ENCODE measurements at regions not wholly inside any gene's neighbourhood (a gene's known extent, or its start where the extent isn't known, plus 50 kb on each side); places are given as distances from the start of the nearest gene placed in this dataset.

GRCh38 chr17:72530454-72530853 lies 409.6 kb downstream of the SOX9 start:
- H3K4me3 ChIP-seq (replicated peaks in 1 of 3; ENCODE audit: insufficient read depth in 1 of 3, low read depth in 1 of 3, low read length in 3 of 3) = no peak overlapping the region
- H3K9me3 ChIP-seq (replicated peaks; ENCODE audit: control insufficient read depth, insufficient read depth, low read length) = no peaks in the 10 kb centered on the region
- no peak overlapping the region for H3K9ac ChIP-seq (replicated peaks; ENCODE audit: extremely low read depth, insufficient read depth, low read length)
- no peaks in the 10 kb centered on the region for H4K20me1 ChIP-seq (replicated peaks; ENCODE audit: control insufficient read depth, extremely low read depth, insufficient read depth, low read length)
- POLR2A ChIA-PET = no interaction called here
- intact Hi-C loops (cut with micrococcal nuclease) = no loop called here
- no peak overlapping the region for H3K27ac ChIP-seq (ENCODE audit: insufficient read depth, low read depth, low read length)
- H3K27me3 ChIP-seq (ENCODE audit: control insufficient read depth in 2 of 2, insufficient read depth in 2 of 2, low read length in 2 of 2) = no peaks in the 10 kb centered on the region
- H2AFZ ChIP-seq (ENCODE audit: low read depth, low read length) = no peak overlapping the region
- no peaks in the 10 kb centered on the region for H3K4me1 ChIP-seq (ENCODE audit: control insufficient read depth, extremely low read depth, insufficient read depth, low read length)
- no peaks in the 10 kb centered on the region for H3K9me1 ChIP-seq (replicated peaks; ENCODE audit: control insufficient read depth, extremely low read depth, insufficient read depth, low read length)
- FAIRE-seq (no peak), DNase-seq (ENCODE audit: low read depth, low spot score) (no peak)
- H3K4me2 ChIP-seq (ENCODE audit: insufficient read depth, low read length) = no peak overlapping the region
- CTCF ChIA-PET = interaction anchor here (1.2 kb wide), 1 partner anchor 26 kb away, joined by 4 read pairs; no protein-coding TSS in a partner anchor
- H3K36me3 ChIP-seq (ENCODE audit: control insufficient read depth in 2 of 2, extremely low read depth in 1 of 2, insufficient read depth in 2 of 2, low read length in 2 of 2) = no peaks in the 10 kb centered on the region
- BruUV-seq (replicated peaks) = no TSS peak
- dilution Hi-C loops (cut with MboI; ENCODE audit: extremely low pct_ligation_motif_present, low sequenced_read_pairs) = no loop called here
- TF ChIP-seq MYC (IDR thresholded peaks at IDR 0.05; ENCODE audit: low read depth, low read length) (no peak), GATA2 (IDR thresholded peaks at IDR 0.05; ENCODE audit: insufficient read depth, insufficient read length, low read depth, low read length) (no peak), POLR2A (IDR thresholded peaks at IDR 0.05; ENCODE audit: low read depth, low read length) (no peak), EZH2 (IDR thresholded peaks at IDR 0.05; ENCODE audit: borderline replicate concordance, low read depth, low read length, severe bottlenecking) (no peak), POLR2AphosphoS5 (IDR thresholded peaks at IDR 0.05; ENCODE audit: insufficient read depth, low read depth, low read length) (no peak), JUN (IDR thresholded peaks at IDR 0.05; ENCODE audit: borderline replicate concordance, insufficient read depth, insufficient read length, low read depth) (no peak)
- no peaks in the 10 kb centered on the region for H3K79me2 ChIP-seq (ENCODE audit: control insufficient read depth, insufficient read depth, low read length)

- CTCF ChIA-PET = no interaction called here
- H4K20me1 ChIP-seq (replicated peaks; ENCODE audit: control insufficient read depth, extremely low read depth, insufficient read depth, low read length) = no peaks in the 10 kb centered on the region
- H3K27me3 ChIP-seq (ENCODE audit: control insufficient read depth in 2 of 2, insufficient read depth in 2 of 2, low read length in 2 of 2) = no peaks in the 10 kb centered on the region
- H3K4me3 ChIP-seq (replicated peaks in 1 of 3; ENCODE audit: insufficient read depth in 1 of 3, low read depth in 1 of 3, low read length in 3 of 3) = no peak overlapping the region
- H3K4me2 ChIP-seq (ENCODE audit: insufficient read depth, low read length) = no peak overlapping the region
- FAIRE-seq = no peak
- H3K9me1 ChIP-seq (replicated peaks; ENCODE audit: control insufficient read depth, extremely low read depth, insufficient read depth, low read length) = no peaks in the 10 kb centered on the region
- H3K27ac ChIP-seq (ENCODE audit: insufficient read depth, low read depth, low read length) = no peak overlapping the region
- no TSS peak for BruUV-seq (replicated peaks)
- no peak for DNase-seq (ENCODE audit: low read depth, low spot score)
- H3K79me2 ChIP-seq (ENCODE audit: control insufficient read depth, insufficient read depth, low read length) = no peaks in the 10 kb centered on the region
- TF ChIP-seq JUN (IDR thresholded peaks at IDR 0.05; ENCODE audit: borderline replicate concordance, insufficient read depth, insufficient read length, low read depth) (no peak), EZH2 (IDR thresholded peaks at IDR 0.05; ENCODE audit: borderline replicate concordance, low read depth, low read length, severe bottlenecking) (no peak)
- H3K4me1 ChIP-seq (ENCODE audit: control insufficient read depth, extremely low read depth, insufficient read depth, low read length) = no peaks in the 10 kb centered on the region
- no peaks in the 10 kb centered on the region for H3K9me3 ChIP-seq (replicated peaks; ENCODE audit: control insufficient read depth, insufficient read depth, low read length)
- dilution Hi-C loops (cut with MboI; ENCODE audit: extremely low pct_ligation_motif_present, low sequenced_read_pairs) (no loop called here), intact Hi-C loops (cut with micrococcal nuclease) (no loop called here)
- no peaks in the 10 kb centered on the region for H3K36me3 ChIP-seq (ENCODE audit: control insufficient read depth in 2 of 2, extremely low read depth in 1 of 2, insufficient read depth in 2 of 2, low read length in 2 of 2)
- no peak overlapping the region for H3K9ac ChIP-seq (replicated peaks; ENCODE audit: extremely low read depth, insufficient read depth, low read length)
- H2AFZ ChIP-seq (ENCODE audit: low read depth, low read length) = no peak overlapping the region
- POLR2A ChIA-PET = no interaction called here
These were observed 410.9 kb downstream of the SOX9 start for GRCh38 chr17:72531729-72532128.
